Hepatocyte (in vitro differentiated cells): ENCODE measurements at regions not wholly inside any gene's neighbourhood (a gene's known extent, or its start where the extent isn't known, plus 50 kb on each side); places are given as distances from the start of the nearest gene placed in this dataset.

Source experiments
- DNase-seq: peaks from one replicate; pipeline ENCODE4 v3.0.0-alpha.2; 2016; ENCODE audit warnings: low spot score
- H2AFZ ChIP-seq: fragments of 200-600 bp; sonication (generic); 2 replicates; pipeline ENCODE4 v1.6.0; 2016; ENCODE audit warnings: antibody characterized with exemption, mild to moderate bottlenecking
- H3K27ac ChIP-seq: fragments of 200-600 bp; sonication (generic); 2 replicates; pipeline ENCODE4 v1.5.1; 2016; ENCODE audit warnings: mild to moderate bottlenecking
- H3K27me3 ChIP-seq: fragments of 200-600 bp; sonication (generic); 2 replicates; pipeline ENCODE4 v1.6.1; 2016
- H3K36me3 ChIP-seq: fragments of 200-600 bp; sonication (generic); replicated peaks from 2 replicates; pipeline ENCODE4 v1.5.1; 2016; ENCODE audit warnings: low read depth; ENCODE audit not compliant: insufficient read depth
- H3K4me1 ChIP-seq: fragments of 200-600 bp; sonication (generic); 2 replicates; pipeline ENCODE4 v1.5.1; 2016; ENCODE audit warnings: mild to moderate bottlenecking, moderate library complexity; ENCODE audit not compliant: insufficient read depth
- H3K4me2 ChIP-seq: fragments of 200-600 bp; sonication (generic); 2 replicates; pipeline ENCODE4 v1.6.0; 2016
- H3K4me3 ChIP-seq: fragments of 200-600 bp; sonication (generic); 2 replicates; pipeline ENCODE4 v1.5.1; 2016; ENCODE audit warnings: mild to moderate bottlenecking
- H3K79me2 ChIP-seq: fragments of 200-600 bp; sonication (generic); 2 replicates; pipeline ENCODE4 v1.6.0; 2017; ENCODE audit warnings: mild to moderate bottlenecking
- H3K9me2 ChIP-seq: fragments of 200-600 bp; sonication (generic); replicated peaks from 2 replicates; pipeline ENCODE4 v1.6.0; 2017; ENCODE audit warnings: mild to moderate bottlenecking; ENCODE audit not compliant: insufficient read depth
- H3K9me3 ChIP-seq: fragments of 200-600 bp; sonication (generic); 2 replicates; pipeline ENCODE4 v1.5.1; 2016; ENCODE audit warnings: low read depth, mild to moderate bottlenecking
- H4K20me1 ChIP-seq: fragments of 200-600 bp; sonication (generic); 2 replicates; pipeline ENCODE4 v1.6.0; 2016; ENCODE audit warnings: mild to moderate bottlenecking; ENCODE audit not compliant: insufficient read depth, poor library complexity, severe bottlenecking
- EZH2 ChIP-seq: fragments of 200-600 bp; sonication (generic); IDR thresholded peaks from 2 replicates; pipeline ENCODE4 v1.6.1; 2016; ENCODE audit warnings: antibody characterized with exemption, mild to moderate bottlenecking, borderline replicate concordance
- EZH2phosphoT487 ChIP-seq: fragments of 200-600 bp; sonication (generic); IDR thresholded peaks from one replicate; pipeline ENCODE4 v1.6.1; 2018; ENCODE audit warnings: antibody characterized with exemption, mild to moderate bottlenecking, low read depth, moderate library complexity; ENCODE audit not compliant: unreplicated experiment, severe bottlenecking
- WGBS: methylation state at CpG from one replicate; pipeline ENCODE4 v1.1.6; 2016; ENCODE audit warnings: low lambda C conversion rate; ENCODE audit errors: missing lambda C conversion rate; 5-methylcytosine and 5-hydroxymethylcytosine counted together
- TF ChIP-seq, protein P1 (sequence below): fragments of 200-600 bp; sonication (generic); IDR thresholded peaks from 2 replicates; pipeline ENCODE4 v1.5.1; 2016; ENCODE audit warnings: antibody characterized with exemption, mild to moderate bottlenecking; ENCODE audit not compliant: poor library complexity

GRCh38 chr3:73893089-73893488 lies 268.3 kb upstream of the PDZRN3 start:
- no peak for DNase-seq
- H3K79me2 ChIP-seq, result no peaks in the 10 kb centered on the region
- no peak overlapping the region for H3K4me3 ChIP-seq
- H3K9me3 ChIP-seq, result no peaks in the 10 kb centered on the region
- no peak overlapping the region for H2AFZ ChIP-seq
- H3K27ac ChIP-seq, result no peak overlapping the region
- H3K27me3 ChIP-seq, result no peaks in the 10 kb centered on the region
- H3K4me1 ChIP-seq, result no peaks in the 10 kb centered on the region
- no peaks in the 10 kb centered on the region for H3K36me3 ChIP-seq
- H4K20me1 ChIP-seq, result no peaks in the 10 kb centered on the region
- H3K4me2 ChIP-seq, result no peak overlapping the region
- H3K9me2 ChIP-seq, result no peaks in the 10 kb centered on the region
- WGBS, result 100% methylated on average over 2 of the region's 2 CpGs
- TF ChIP-seq, protein P1, sequence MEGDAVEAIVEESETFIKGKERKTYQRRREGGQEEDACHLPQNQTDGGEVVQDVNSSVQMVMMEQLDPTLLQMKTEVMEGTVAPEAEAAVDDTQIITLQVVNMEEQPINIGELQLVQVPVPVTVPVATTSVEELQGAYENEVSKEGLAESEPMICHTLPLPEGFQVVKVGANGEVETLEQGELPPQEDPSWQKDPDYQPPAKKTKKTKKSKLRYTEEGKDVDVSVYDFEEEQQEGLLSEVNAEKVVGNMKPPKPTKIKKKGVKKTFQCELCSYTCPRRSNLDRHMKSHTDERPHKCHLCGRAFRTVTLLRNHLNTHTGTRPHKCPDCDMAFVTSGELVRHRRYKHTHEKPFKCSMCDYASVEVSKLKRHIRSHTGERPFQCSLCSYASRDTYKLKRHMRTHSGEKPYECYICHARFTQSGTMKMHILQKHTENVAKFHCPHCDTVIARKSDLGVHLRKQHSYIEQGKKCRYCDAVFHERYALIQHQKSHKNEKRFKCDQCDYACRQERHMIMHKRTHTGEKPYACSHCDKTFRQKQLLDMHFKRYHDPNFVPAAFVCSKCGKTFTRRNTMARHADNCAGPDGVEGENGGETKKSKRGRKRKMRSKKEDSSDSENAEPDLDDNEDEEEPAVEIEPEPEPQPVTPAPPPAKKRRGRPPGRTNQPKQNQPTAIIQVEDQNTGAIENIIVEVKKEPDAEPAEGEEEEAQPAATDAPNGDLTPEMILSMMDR, result no peak
- TF ChIP-seq EZH2, result no peak
- TF ChIP-seq EZH2phosphoT487, result no peak

DNA sequence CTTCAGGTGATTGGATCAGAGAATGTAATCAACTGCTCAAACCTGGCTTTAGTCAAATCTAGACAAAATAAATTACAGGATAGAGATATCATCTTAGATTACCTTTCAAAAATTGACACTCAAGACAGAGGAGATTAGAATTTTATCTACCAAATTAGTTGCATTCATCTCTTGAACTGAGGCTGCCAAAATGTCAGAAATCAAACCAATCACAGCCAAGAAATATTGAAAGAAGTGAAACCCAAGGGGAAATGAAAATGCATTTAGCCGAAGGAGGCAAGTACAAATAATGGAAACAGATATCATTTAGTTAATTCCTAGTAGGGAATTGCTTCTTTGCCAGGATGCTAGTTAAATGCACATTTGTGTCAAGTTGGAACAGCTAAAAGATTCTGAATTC lies 261.1 kb upstream of the PDZRN3 start:
- H3K27ac ChIP-seq, result no peak overlapping the region
- no peaks in the 10 kb centered on the region for H3K4me1 ChIP-seq
- no peaks in the 10 kb centered on the region for H3K27me3 ChIP-seq
- 63% methylated on average over 1 of the region's 1 CpG for WGBS
- no peak for DNase-seq
- no peaks in the 10 kb centered on the region for H3K36me3 ChIP-seq
- TF ChIP-seq, protein P1, result no peak
- TF ChIP-seq EZH2 (no peak), EZH2phosphoT487 (no peak)
- no peaks in the 10 kb centered on the region for H3K9me2 ChIP-seq
- no peaks in the 10 kb centered on the region for H3K9me3 ChIP-seq
- H3K4me3 ChIP-seq, result no peak overlapping the region
- no peaks in the 10 kb centered on the region for H4K20me1 ChIP-seq
- H2AFZ ChIP-seq, result no peak overlapping the region
- no peaks in the 10 kb centered on the region for H3K79me2 ChIP-seq
- no peak overlapping the region for H3K4me2 ChIP-seq

DNA sequence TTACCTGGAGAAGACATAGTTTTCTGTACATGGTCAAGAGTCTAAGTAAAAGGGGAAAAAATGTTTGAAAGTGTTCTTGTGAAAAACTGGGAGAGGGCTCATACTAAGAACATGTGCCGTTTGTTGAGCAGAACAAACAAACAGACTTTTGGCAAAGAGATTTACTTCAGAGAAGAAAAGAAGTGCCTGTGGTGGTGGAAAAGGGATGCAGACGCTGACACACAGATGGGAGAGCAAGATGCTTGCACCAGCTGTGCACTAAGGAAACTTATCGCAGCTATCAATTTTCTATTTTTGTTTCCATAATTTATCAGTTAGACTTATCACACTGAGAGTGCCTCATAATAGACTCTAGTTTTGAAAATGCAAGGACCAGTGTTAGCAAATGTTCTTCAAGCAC lies 259.6 kb upstream of the PDZRN3 start:
- Histone ChIP-seq H3K79me2 (no peaks in the 10 kb centered on the region), H3K27ac (no peak overlapping the region), H3K4me3 (no peak overlapping the region), H4K20me1 (no peaks in the 10 kb centered on the region), H3K27me3 (no peaks in the 10 kb centered on the region), H3K4me1 (no peaks in the 10 kb centered on the region), H3K4me2 (no peak overlapping the region), H2AFZ (no peak overlapping the region), H3K9me3 (no peaks in the 10 kb centered on the region), H3K36me3 (no peaks in the 10 kb centered on the region), H3K9me2 (no peaks in the 10 kb centered on the region)
- 73% methylated on average over 3 of the region's 3 CpGs for WGBS
- TF ChIP-seq EZH2phosphoT487 (no peak), EZH2 (no peak)
- TF ChIP-seq, protein P1, result no peak
- DNase-seq, result no peak

DNA sequence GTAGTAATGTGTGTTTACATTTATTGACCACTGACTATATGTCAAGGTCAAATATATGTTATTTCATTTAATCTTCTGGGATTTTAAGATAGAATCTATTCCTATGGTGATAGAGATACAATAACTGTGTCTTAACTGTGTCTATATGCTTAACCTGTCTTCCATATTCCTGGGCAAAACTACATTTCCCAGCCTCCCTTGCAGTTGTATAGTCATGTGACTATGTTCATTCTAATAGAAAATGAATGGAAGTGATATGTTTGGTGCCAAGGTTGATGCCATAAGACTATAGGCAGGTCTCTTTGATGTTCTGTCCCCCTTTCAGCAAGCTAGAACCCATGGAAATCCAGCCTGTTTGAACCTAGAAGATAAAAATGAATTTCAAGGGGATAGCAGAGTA lies 258.8 kb upstream of the PDZRN3 start:
- no peak overlapping the region for H2AFZ ChIP-seq
- TF ChIP-seq EZH2 (no peak), EZH2phosphoT487 (no peak)
- TF ChIP-seq, protein P1, result no peak
- no peak overlapping the region for H3K27ac ChIP-seq
- H3K79me2 ChIP-seq, result no peaks in the 10 kb centered on the region
- H3K27me3 ChIP-seq, result no peaks in the 10 kb centered on the region
- no peak overlapping the region for H3K4me3 ChIP-seq
- no peaks in the 10 kb centered on the region for H3K36me3 ChIP-seq
- H3K4me1 ChIP-seq, result no peaks in the 10 kb centered on the region
- DNase-seq, result no peak
- no peaks in the 10 kb centered on the region for H3K9me2 ChIP-seq
- H4K20me1 ChIP-seq, result no peaks in the 10 kb centered on the region
- H3K4me2 ChIP-seq, result no peak overlapping the region
- no peaks in the 10 kb centered on the region for H3K9me3 ChIP-seq
